Pancreas (tissue), 10 donors: ENCODE measurements at regions not wholly inside any gene's neighbourhood (a gene's known extent, or its start where the extent isn't known, plus 50 kb on each side); places are given as distances from the start of the nearest gene placed in this dataset.

Source experiments
- ATAC-seq, 4 donors: fragments of 200-7000 bp; cut with Tn5 transposase; one replicate each; pipeline versions ENCODE4 v1.8.0 to v1.9.1; 2020; ENCODE audit warnings: mild to moderate bottlenecking in 4 of 4, moderate library complexity in 4 of 4
- DNase-seq, 6 donors: peaks; one replicate each; pipeline ENCODE4 v3.0.0-alpha.2; 2020
- FAIRE-seq: peaks from 2 replicates; lab custom pipeline; 2012; peaks lifted over from hg19 to GRCh38; lab: Jason Lieb, UNC
- H3K27ac ChIP-seq, 4 donors: fragments of 200-600 bp; sonication (generic); 1 replicate in 3 of 4; 2 replicates in 1 of 4; pipeline versions ENCODE4 v1.5.0 to v1.8.0; 2020
- H3K27me3 ChIP-seq, 4 donors: fragments of 200-600 bp; one replicate each; pipeline ENCODE4 v1.8.0; 2021
- H3K36me3 ChIP-seq, 3 donors: fragments of 200-600 bp; sonication (generic) in 1 of 3; one replicate each; pipeline versions ENCODE4 v1.5.0 to v1.8.0; 2020 to 2021
- H3K4me1 ChIP-seq, 3 donors: fragments of 200-600 bp; one replicate each; pipeline ENCODE4 v1.8.0; 2021
- H3K4me3 ChIP-seq, 4 donors: fragments of 200-600 bp; sonication (generic) in 2 of 4; one replicate each; pipeline versions ENCODE4 v1.5.0 to v1.8.0; 2020 to 2021
- H3K9me3 ChIP-seq, 4 donors: fragments of 200-600 bp; one replicate each; pipeline ENCODE4 v1.8.0; 2021
- WGBS, 2 donors: extraction: QIAGEN DNeasy Blood & Tissue Kit; methylation state at CpG; one replicate each; pipeline ENCODE4 v1.1.7; 2013; 5-methylcytosine and 5-hydroxymethylcytosine counted together
- intact Hi-C, 3 donors: fragments of 100-400 bp; cut with DNase I; formaldehyde crosslinking; loops; one replicate each; pipeline versions ENCODE4 v1.11.1 to v1.14.2; 2022
- TF ChIP-seq, protein P1 (sequence below), 4 donors: fragments of 200-600 bp; sonication (generic) in 3 of 4; IDR thresholded peaks; one replicate each; pipeline versions ENCODE4 v1.5.0 to v1.8.0; 2021; ENCODE audit warnings: antibody characterized with exemption in 4 of 4
- donor health status: healthy with polysubstance abuse.
- donor health status: DM: no; HTN: no; CAD: no; lungs with moderate emphysema.
- donor health status: DM: no; HTN: no; CAD: no.
- donor health status: control.
- donor health status: control.
- donor health status: Bipolar disorder and iron deficiency.
- donor health status: DM: yes; HTN: yes; CAD: no.
- donor health status: DM: no; HTN: no; CAD: no.
- donor health status: DM: no; HTN: no; CAD: no.
- donor health status: DM: yes; HTN: yes; CAD: no.

DNA sequence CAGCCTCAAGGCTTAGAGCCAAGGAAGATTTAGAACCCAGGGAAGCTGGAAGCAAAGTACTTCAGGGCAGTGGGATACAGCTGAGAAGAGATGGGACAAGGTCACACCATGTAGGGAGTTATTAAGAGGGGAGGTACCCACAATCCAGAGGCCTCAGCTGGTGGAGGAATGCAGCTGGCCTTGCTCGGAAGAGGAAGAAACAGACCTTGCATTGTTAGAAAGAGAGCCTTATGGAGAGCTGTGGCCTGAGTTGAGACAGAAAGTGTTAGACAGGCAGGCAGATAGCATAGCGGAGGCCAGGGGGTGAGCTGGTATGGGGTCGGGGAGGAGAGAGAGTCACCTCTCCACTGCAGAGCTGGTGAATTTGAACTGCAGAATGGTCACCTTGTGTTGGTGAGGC lies 173.1 kb downstream of the JCAD start:
- Histone ChIP-seq H3K9me3 (no peaks in the 10 kb centered on the region), H3K27me3 (no peaks in the 10 kb centered on the region), H3K4me1 (no peaks in the 10 kb centered on the region), H3K4me3 (no peak overlapping the region), H3K27ac (no peak overlapping the region), H3K36me3 (no peaks in the 10 kb centered on the region)
- TF ChIP-seq, protein P1, sequence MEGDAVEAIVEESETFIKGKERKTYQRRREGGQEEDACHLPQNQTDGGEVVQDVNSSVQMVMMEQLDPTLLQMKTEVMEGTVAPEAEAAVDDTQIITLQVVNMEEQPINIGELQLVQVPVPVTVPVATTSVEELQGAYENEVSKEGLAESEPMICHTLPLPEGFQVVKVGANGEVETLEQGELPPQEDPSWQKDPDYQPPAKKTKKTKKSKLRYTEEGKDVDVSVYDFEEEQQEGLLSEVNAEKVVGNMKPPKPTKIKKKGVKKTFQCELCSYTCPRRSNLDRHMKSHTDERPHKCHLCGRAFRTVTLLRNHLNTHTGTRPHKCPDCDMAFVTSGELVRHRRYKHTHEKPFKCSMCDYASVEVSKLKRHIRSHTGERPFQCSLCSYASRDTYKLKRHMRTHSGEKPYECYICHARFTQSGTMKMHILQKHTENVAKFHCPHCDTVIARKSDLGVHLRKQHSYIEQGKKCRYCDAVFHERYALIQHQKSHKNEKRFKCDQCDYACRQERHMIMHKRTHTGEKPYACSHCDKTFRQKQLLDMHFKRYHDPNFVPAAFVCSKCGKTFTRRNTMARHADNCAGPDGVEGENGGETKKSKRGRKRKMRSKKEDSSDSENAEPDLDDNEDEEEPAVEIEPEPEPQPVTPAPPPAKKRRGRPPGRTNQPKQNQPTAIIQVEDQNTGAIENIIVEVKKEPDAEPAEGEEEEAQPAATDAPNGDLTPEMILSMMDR (IDR thresholded peaks at IDR 0.05), result no peak
- ATAC-seq, result peak in 2 of 4 donors; percentile 23 to 53
- DNase-seq, result no peak
- intact Hi-C loops, result no loop called here
- FAIRE-seq, result no peak
- 61 to 62% methylated on average over 3 of the region's 3 CpGs for WGBS, 2 donors

DNA sequence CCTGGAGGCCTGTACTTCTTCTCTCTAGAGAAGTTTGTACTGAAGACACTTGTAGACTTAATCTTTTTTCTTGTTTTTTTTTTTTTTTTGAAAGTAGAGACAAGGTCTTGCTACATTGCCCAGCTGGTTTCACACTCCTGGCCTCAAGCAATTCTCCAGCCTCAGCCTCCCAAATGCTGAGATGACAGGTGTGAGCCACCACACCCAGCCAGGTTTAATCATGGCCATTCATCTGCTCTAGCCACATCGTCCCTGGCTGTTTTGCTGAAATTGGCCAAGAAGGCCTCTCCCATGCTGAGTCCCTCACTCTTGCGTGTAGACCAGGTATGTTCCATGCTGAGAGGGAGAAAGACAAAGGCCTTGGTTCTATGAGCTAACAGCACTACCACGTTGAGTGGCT lies 176.2 kb downstream of the JCAD start:
- TF ChIP-seq, protein P1 (IDR thresholded peaks at IDR 0.05), result no peak
- Histone ChIP-seq H3K27me3 (no peaks in the 10 kb centered on the region), H3K9me3 (no peaks in the 10 kb centered on the region), H3K4me3 (no peak overlapping the region), H3K4me1 (no peaks in the 10 kb centered on the region), H3K27ac (no peak overlapping the region), H3K36me3 (no peaks in the 10 kb centered on the region)
- intact Hi-C loops, result no loop called here
- 77 to 86% methylated on average over 3 of the region's 3 CpGs for WGBS, 2 donors
- no peak for FAIRE-seq
- no peak for ATAC-seq
- DNase-seq, result no peak

DNA sequence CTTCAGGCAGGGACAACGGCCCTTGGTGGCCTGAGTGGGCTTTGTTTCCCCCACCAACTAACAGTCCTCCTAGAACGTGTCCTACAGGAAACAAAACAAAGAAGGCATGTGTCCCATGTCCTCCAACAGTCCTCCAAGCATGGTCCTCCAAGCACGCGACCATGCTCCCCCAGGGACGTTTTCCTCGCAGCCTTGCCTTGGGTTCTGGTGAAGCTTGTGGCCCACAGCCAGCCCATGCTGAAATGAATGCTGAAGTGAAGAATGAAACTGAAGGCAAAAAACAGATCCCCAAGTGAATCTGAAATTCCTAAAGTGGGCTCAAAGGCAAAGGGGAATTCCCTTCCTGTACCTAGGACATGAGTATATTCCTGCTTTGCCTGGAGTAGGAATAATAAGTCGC lies 176.6 kb downstream of the JCAD start:
- H3K4me3 ChIP-seq, result no peak overlapping the region
- TF ChIP-seq, protein P1 (IDR thresholded peaks at IDR 0.05), result no peak
- H3K9me3 ChIP-seq, result no peaks in the 10 kb centered on the region
- WGBS, 2 donors, result 84 to 92% methylated on average over 7 of the region's 7 CpGs
- H3K27me3 ChIP-seq, result no peaks in the 10 kb centered on the region
- intact Hi-C loops, result no loop called here
- no peaks in the 10 kb centered on the region for H3K36me3 ChIP-seq
- no peak overlapping the region for H3K27ac ChIP-seq
- ATAC-seq (no peak), FAIRE-seq (no peak), DNase-seq (no peak)
- no peaks in the 10 kb centered on the region for H3K4me1 ChIP-seq

DNA sequence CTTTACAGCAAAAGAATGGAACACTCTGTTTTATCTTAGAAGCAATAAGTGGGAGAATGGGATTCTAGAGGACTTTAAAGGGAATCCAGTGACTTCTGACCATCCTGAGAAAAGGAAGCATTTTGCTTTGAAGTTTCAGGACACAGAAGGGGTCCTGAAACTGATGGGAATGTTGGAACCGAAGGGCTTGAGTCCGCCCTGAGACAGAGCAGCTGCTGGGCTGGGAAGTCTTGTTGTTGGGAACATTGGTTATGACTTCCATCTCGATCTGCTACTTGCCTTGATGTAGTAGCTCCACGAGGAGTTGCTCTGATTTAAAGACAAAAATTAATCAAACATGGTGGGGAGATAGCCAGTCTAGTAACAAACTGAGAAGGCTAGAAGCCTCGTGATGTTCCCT lies 177.6 kb downstream of the JCAD start:
- FAIRE-seq (no peak), ATAC-seq (no peak), DNase-seq (no peak)
- TF ChIP-seq, protein P1 (IDR thresholded peaks at IDR 0.05), result no peak
- H3K27ac ChIP-seq, result no peak overlapping the region
- WGBS, 2 donors, result 77 to 80% methylated on average over 5 of the region's 5 CpGs
- H3K27me3 ChIP-seq, result no peaks in the 10 kb centered on the region
- intact Hi-C loops, result no loop called here
- H3K4me3 ChIP-seq, result no peak overlapping the region
- H3K4me1 ChIP-seq, result no peaks in the 10 kb centered on the region
- no peaks in the 10 kb centered on the region for H3K9me3 ChIP-seq
- H3K36me3 ChIP-seq, result no peaks in the 10 kb centered on the region

DNA sequence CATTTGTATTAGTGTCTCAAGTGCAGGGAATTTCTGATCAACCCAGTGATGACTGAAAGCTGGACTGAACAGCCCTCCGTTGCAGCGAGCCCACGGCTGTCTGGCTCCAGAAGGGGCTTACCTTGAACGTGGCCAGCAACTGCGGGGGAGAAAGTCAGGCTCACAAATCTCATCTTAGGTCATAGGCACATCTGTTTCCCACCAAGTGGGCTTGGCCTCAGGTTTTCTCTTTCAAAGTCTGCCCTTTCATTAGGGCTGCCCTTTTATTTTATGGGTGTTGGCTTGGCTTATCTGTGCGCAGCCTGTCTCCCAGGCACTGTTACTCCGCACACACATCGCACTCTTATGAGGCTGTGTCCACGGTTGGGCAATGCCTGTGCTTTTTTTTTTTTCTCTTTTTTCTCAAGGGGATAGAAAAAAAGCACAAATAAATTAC lies 178.0 kb downstream of the JCAD start:
- ATAC-seq (peak in 1 of 4 donors; percentile 29), FAIRE-seq (no peak), DNase-seq (no peak)
- TF ChIP-seq, protein P1 (IDR thresholded peaks at IDR 0.05), result no peak
- no peaks in the 10 kb centered on the region for H3K36me3 ChIP-seq
- intact Hi-C loops, result no loop called here
- H3K27me3 ChIP-seq, result no peaks in the 10 kb centered on the region
- H3K9me3 ChIP-seq, result no peaks in the 10 kb centered on the region
- H3K27ac ChIP-seq, result no peak overlapping the region
- 76 to 81% methylated on average over 9 of the region's 9 CpGs for WGBS, 2 donors
- no peak overlapping the region for H3K4me3 ChIP-seq
- no peaks in the 10 kb centered on the region for H3K4me1 ChIP-seq
